DND-41 (cell line): ENCODE measurements at regions not wholly inside any gene's neighbourhood (a gene's known extent, or its start where the extent isn't known, plus 50 kb on each side); places are given as distances from the start of the nearest gene placed in this dataset.

Experiments used
- ATAC-seq: fragments of 200-7000 bp; cut with Tn5 transposase; 3 replicates; pipeline ENCODE4 v1.9.1; 2021; ENCODE audit warnings: low read depth; ENCODE audit not compliant: insufficient read depth
- DNase-seq: peaks from one replicate; pipeline ENCODE4 v3.0.0-alpha.2; 2020
- H2AFZ ChIP-seq: 2 replicates; pipeline ENCODE4 v1.6.0; 2012; ENCODE audit warnings: low read depth, low read length
- H3K27ac ChIP-seq: 2 replicates; pipeline ENCODE4 v1.5.1; 2012; ENCODE audit warnings: low read length, inconsistent platforms
- H3K27me3 ChIP-seq: fragments of 200-600 bp; sonication (generic); 2 replicates; pipeline ENCODE4 v1.6.0; 2012; ENCODE audit warnings: low read length, mild to moderate bottlenecking, inconsistent platforms; ENCODE audit not compliant: insufficient read depth, poor library complexity
- H3K36me3 ChIP-seq: 2 replicates; pipeline ENCODE4 v1.5.1; 2012; ENCODE audit warnings: low read length, inconsistent platforms; ENCODE audit not compliant: insufficient read depth
- H3K4me1 ChIP-seq: 2 replicates; pipeline ENCODE4 v1.5.1; 2012; ENCODE audit warnings: mild to moderate bottlenecking, low read length; ENCODE audit not compliant: insufficient read depth
- H3K4me2 ChIP-seq: 2 replicates; pipeline ENCODE4 v1.6.0; 2012; ENCODE audit warnings: mild to moderate bottlenecking, moderate library complexity, low read length, inconsistent platforms; ENCODE audit not compliant: insufficient read depth
- H3K4me3 ChIP-seq, 2 experiments: fragments of 200-600 bp in 1 of 2; shearing (Covaris generic) in 1 of 2; 2 replicates each; pipeline ENCODE4 v1.5.1; 2012 to 2016; ENCODE audit warnings: inconsistent platforms in 2 of 2, low read length in 2 of 2, mild to moderate bottlenecking in 2 of 2, low read depth in 1 of 2, moderate library complexity in 1 of 2
- H3K79me2 ChIP-seq: 2 replicates; pipeline ENCODE4 v1.6.0; 2012; ENCODE audit warnings: low read length, inconsistent platforms; ENCODE audit not compliant: insufficient read depth
- H3K9ac ChIP-seq: 2 replicates; pipeline ENCODE4 v1.6.0; 2012; ENCODE audit warnings: low read depth, mild to moderate bottlenecking, inconsistent platforms, low read length, moderate library complexity
- H3K9me3 ChIP-seq: 2 replicates; pipeline ENCODE4 v1.5.1; 2012; ENCODE audit warnings: low read length, moderate library complexity, mild to moderate bottlenecking, inconsistent platforms; ENCODE audit not compliant: insufficient read depth, severe bottlenecking
- H4K20me1 ChIP-seq: 2 replicates; pipeline ENCODE4 v1.6.0; 2012; ENCODE audit warnings: low read length; ENCODE audit not compliant: insufficient read depth
- CTCF ChIP-seq: IDR thresholded peaks from 2 replicates; pipeline ENCODE4 v1.5.1; 2012; ENCODE audit warnings: borderline replicate concordance, low read length, moderate library complexity, mild to moderate bottlenecking; ENCODE audit not compliant: poor library complexity, severe bottlenecking; ENCODE audit errors: extremely low read depth
- EZH2 ChIP-seq: IDR thresholded peaks from 3 replicates; pipeline ENCODE4 v1.6.1; 2012; ENCODE audit warnings: borderline replicate concordance, low read depth, mild to moderate bottlenecking, moderate library complexity, low read length, inconsistent platforms; ENCODE audit not compliant: severe bottlenecking

- Histone ChIP-seq H3K27me3 (no peaks in the 10 kb centered on the region), H3K79me2 (no peaks in the 10 kb centered on the region), H3K4me3 (no peak overlapping the region), H4K20me1 (no peaks in the 10 kb centered on the region), H3K9ac (no peak overlapping the region), H3K9me3 (no peaks in the 10 kb centered on the region), H2AFZ (no peak overlapping the region), H3K4me1 (no peaks in the 10 kb centered on the region), H3K27ac (no peak overlapping the region), H3K4me2 (no peak overlapping the region), H3K36me3 (no peaks in the 10 kb centered on the region)
- DNase-seq (no peak), ATAC-seq (no peak)
- TF ChIP-seq EZH2: no peak
- no peak for TF ChIP-seq CTCF
These were observed 102.7 kb upstream of the BMP5 start for GRCh38 chr6:55977959-55978665.

GRCh38 chr6:55974688-55975087 lies 99.3 kb upstream of the BMP5 start:
- ATAC-seq (no peak), DNase-seq (no peak)
- H3K36me3 ChIP-seq: no peaks in the 10 kb centered on the region
- no peak overlapping the region for H3K9ac ChIP-seq
- H3K27me3 ChIP-seq: no peaks in the 10 kb centered on the region
- H2AFZ ChIP-seq: no peak overlapping the region
- no peak overlapping the region for H3K4me2 ChIP-seq
- no peak overlapping the region for H3K27ac ChIP-seq
- no peak overlapping the region for H3K4me3 ChIP-seq
- H3K79me2 ChIP-seq: no peaks in the 10 kb centered on the region
- no peaks in the 10 kb centered on the region for H3K9me3 ChIP-seq
- TF ChIP-seq EZH2 (no peak), CTCF (no peak)
- H4K20me1 ChIP-seq: no peaks in the 10 kb centered on the region
- H3K4me1 ChIP-seq: no peaks in the 10 kb centered on the region

GRCh38 chr6:55972091-55972490 lies 96.7 kb upstream of the BMP5 start:
- Histone ChIP-seq H4K20me1 (no peaks in the 10 kb centered on the region), H3K27ac (no peak overlapping the region), H2AFZ (no peak overlapping the region), H3K9me3 (no peaks in the 10 kb centered on the region), H3K27me3 (no peaks in the 10 kb centered on the region), H3K9ac (no peak overlapping the region), H3K79me2 (no peaks in the 10 kb centered on the region), H3K36me3 (no peaks in the 10 kb centered on the region), H3K4me2 (no peak overlapping the region), H3K4me1 (no peaks in the 10 kb centered on the region), H3K4me3 (no peak overlapping the region)
- DNase-seq (no peak), ATAC-seq (no peak)
- TF ChIP-seq EZH2 (no peak), CTCF (no peak)

GRCh38 chr6:55969526-55969925 lies 94.1 kb upstream of the BMP5 start:
- H4K20me1 ChIP-seq: no peaks in the 10 kb centered on the region
- no peak overlapping the region for H3K27ac ChIP-seq
- H3K9me3 ChIP-seq: no peaks in the 10 kb centered on the region
- no peak for ATAC-seq
- H2AFZ ChIP-seq: no peak overlapping the region
- no peaks in the 10 kb centered on the region for H3K36me3 ChIP-seq
- no peak for DNase-seq
- no peak overlapping the region for H3K4me2 ChIP-seq
- no peaks in the 10 kb centered on the region for H3K4me1 ChIP-seq
- TF ChIP-seq CTCF (no peak), EZH2 (no peak)
- H3K79me2 ChIP-seq: no peaks in the 10 kb centered on the region
- no peak overlapping the region for H3K4me3 ChIP-seq
- H3K9ac ChIP-seq: no peak overlapping the region
- no peaks in the 10 kb centered on the region for H3K27me3 ChIP-seq
